ENCODE measurements at regions not wholly inside any gene's neighbourhood (a gene's known extent, or its start where the extent isn't known, plus 50 kb on each side); places are given as distances from the start of the nearest gene placed in this dataset.

- Histone ChIP-seq H3K4me3 (no peak overlapping the region), H3K27ac (no peak overlapping the region), H3K4me1 (peaks cover 11% of the 10 kb centered on the region), H3K9me3 (peaks cover 10% of the 10 kb centered on the region; the same call in 2 of the 3 replicates), H3K4me2 (no peak overlapping the region)
- WGBS (ENCODE audit: missing lambda C conversion rate) = 80% methylated on average over 11 of the region's 11 CpGs
- FAIRE-seq = no peak
- DNase-seq (ENCODE audit: low read depth in 1 of 2, low spot score in 1 of 2) = no peak
- no peak for ATAC-seq
- CTCF ChIA-PET = interaction anchor here (1.5 kb wide), 1 partner anchor 10 kb away, joined by 3 read pairs; no protein-coding TSS in a partner anchor
- TF ChIP-seq TFCP2L1 (CRISPR knock-in tag; IDR thresholded peaks at IDR 0.05) (no peak), HOXB13 (CRISPR knock-in tag; IDR thresholded peaks at IDR 0.05; ENCODE audit: low read depth) (no peak), FOSB (CRISPR knock-in tag; IDR thresholded peaks at IDR 0.05) (no peak), ZNF302 (CRISPR knock-in tag; IDR thresholded peaks at IDR 0.05) (no peak), MYC (IDR thresholded peaks at IDR 0.05; ENCODE audit: borderline replicate concordance, low read length) (no peak), EHMT2 (IDR thresholded peaks at IDR 0.05; ENCODE audit: low read depth) (no peak), HMGXB4 (CRISPR knock-in tag; IDR thresholded peaks at IDR 0.05; ENCODE audit: borderline replicate concordance) (no peak), ZC3H11A (IDR thresholded peaks at IDR 0.05) (no peak), PHF8 (IDR thresholded peaks at IDR 0.05; ENCODE audit: borderline replicate concordance, low read depth) (no peak), NFE2L2 (conservative IDR thresholded peaks at IDR 0.05; ENCODE audit: low read length) (no peak), ATOH8 (CRISPR knock-in tag; IDR thresholded peaks at IDR 0.05; ENCODE audit: low read depth) (no peak), HDAC2 (IDR thresholded peaks at IDR 0.05) (no peak), HOXA7 (CRISPR knock-in tag; IDR thresholded peaks at IDR 0.05) (no peak), SMC3 (IDR thresholded peaks at IDR 0.05) (no peak), EHF (CRISPR knock-in tag; IDR thresholded peaks at IDR 0.05) (no peak), POLR2AphosphoS2 (conservative IDR thresholded peaks at IDR 0.05; ENCODE audit: low read length) (no peak), CHD4 (IDR thresholded peaks at IDR 0.05; ENCODE audit: borderline replicate concordance) (no peak), ESRRA (IDR thresholded peaks at IDR 0.05; ENCODE audit: borderline replicate concordance, low read length) (no peak), NPAS2 (CRISPR knock-in tag; IDR thresholded peaks at IDR 0.05; ENCODE audit: borderline replicate concordance) (no peak), NR3C1 (IDR thresholded peaks at IDR 0.05) (no peak)
- POLR2A ChIA-PET = no interaction called here
Measured at GRCh38 chr12:124705545-124706138, 138.2 kb upstream of the NCOR2 start.

- no peak overlapping the region for H3K4me3 ChIP-seq
- H3K4me2 ChIP-seq = no peak overlapping the region
- peaks cover 10% of the 10 kb centered on the region; the same call in 2 of the 3 replicates for H3K9me3 ChIP-seq
- H3K27ac ChIP-seq = no peak overlapping the region
- FAIRE-seq (no peak), ATAC-seq (no peak), DNase-seq (ENCODE audit: low read depth in 1 of 2, low spot score in 1 of 2) (no peak)
- ChIA-PET CTCF (interaction anchor here (0.6 to 1.5 kb wide), 4 partner anchors 9 to 668 kb away, joined by 3 to 4 read pairs (median 4); no protein-coding TSS in a partner anchor), POLR2A (no interaction called here)
- peaks cover 15% of the 10 kb centered on the region for H3K4me1 ChIP-seq
- 88% methylated on average over 13 of the region's 13 CpGs for WGBS (ENCODE audit: missing lambda C conversion rate)
- TF ChIP-seq EHMT2 (IDR thresholded peaks at IDR 0.05; ENCODE audit: low read depth) (no peak), NR3C1 (IDR thresholded peaks at IDR 0.05) (no peak), JUN (IDR thresholded peaks at IDR 0.05) (no peak), RARB (CRISPR knock-in tag; IDR thresholded peaks at IDR 0.05) (no peak), MAFK (IDR thresholded peaks at IDR 0.05; ENCODE audit: partially characterized antibody) (no peak), TP53 (CRISPR knock-in tag; IDR thresholded peaks at IDR 0.05) (no peak), REST (IDR thresholded peaks at IDR 0.05) (no peak), KDM5A (IDR thresholded peaks at IDR 0.05) (no peak), ESRRA (IDR thresholded peaks at IDR 0.05; ENCODE audit: borderline replicate concordance, low read length) (no peak), HDAC2 (IDR thresholded peaks at IDR 0.05) (no peak), RFX5 (IDR thresholded peaks at IDR 0.05) (no peak), FOXS1 (CRISPR knock-in tag; IDR thresholded peaks at IDR 0.05) (no peak), ZNF302 (CRISPR knock-in tag; IDR thresholded peaks at IDR 0.05) (no peak), HES2 (IDR thresholded peaks at IDR 0.05) (no peak), FOSB (CRISPR knock-in tag; IDR thresholded peaks at IDR 0.05) (no peak), POLR2AphosphoS2 (conservative IDR thresholded peaks at IDR 0.05; ENCODE audit: low read length) (no peak), BCL3 (IDR thresholded peaks at IDR 0.05) (no peak), RAD21 (conservative IDR thresholded peaks at IDR 0.05 in 1 of 2, IDR thresholded peaks at IDR 0.05 in 1 of 2) (no peak)
Measured at GRCh38 chr12:124704619-124705018, 137.2 kb upstream of the NCOR2 start.

All from A549 (cell line).